K562 (cell line): ENCODE measurements at regions not wholly inside any gene's neighbourhood (a gene's known extent, or its start where the extent isn't known, plus 50 kb on each side); places are given as distances from the start of the nearest gene placed in this dataset.

ENCODE experiments used
- BACH1 ChIP-seq: fragments of 200-800 bp; sonication (Bioruptor generic); IDR thresholded peaks from 2 replicates; pipeline ENCODE4 v1.6.1; 2016; ENCODE audit warnings: missing genetic modification characterization, missing compliant biosample characterization
- CBFA2T3 ChIP-seq: fragments of 450-650 bp; IDR thresholded peaks from 2 replicates; pipeline ENCODE4 v1.6.1; 2017
- CCNT2 ChIP-seq: IDR thresholded peaks from 2 replicates; pipeline ENCODE4 v1.6.1; 2011; ENCODE audit warnings: borderline replicate concordance, low read depth, mild to moderate bottlenecking, moderate library complexity, mixed read lengths, low read length; ENCODE audit not compliant: insufficient read length; ENCODE audit errors: extremely low read depth
- ETV5 ChIP-seq: sonication (generic); formaldehyde crosslinking; IDR thresholded peaks from 2 replicates; pipeline ENCODE4 v1.4.0; 2020; ENCODE audit warnings: low read depth, mild to moderate bottlenecking, missing genetic modification reagents
- FOXA1 ChIP-seq: fragments of 450-650 bp; IDR thresholded peaks from 2 replicates; pipeline ENCODE4 v1.6.1; 2016; ENCODE audit warnings: mild to moderate bottlenecking, borderline replicate concordance
- HINFP ChIP-seq: fragments of 450-650 bp; conservative IDR thresholded peaks from 2 replicates; pipeline ENCODE4 v1.6.1; 2016; ENCODE audit warnings: missing genetic modification characterization, low read depth, mild to moderate bottlenecking, control low read depth, missing compliant biosample characterization
- NFRKB ChIP-seq: fragments of 450-650 bp; IDR thresholded peaks from 2 replicates; pipeline ENCODE4 v1.6.1; 2016; ENCODE audit warnings: low read depth
- NR4A1 ChIP-seq, 2 experiments: fragments of 250-450 bp in 1 of 2; fragments of 450-650 bp in 1 of 2; sonication (Bioruptor Pico) in 1 of 2; IDR thresholded peaks; 2 replicates each; pipeline versions ENCODE4 v1.4.0 to v1.6.1; 2016 to 2020; ENCODE audit warnings: mild to moderate bottlenecking in 2 of 2, missing compliant biosample characterization in 1 of 2, missing genetic modification characterization in 1 of 2, moderate library complexity in 1 of 2
- POLR2B ChIP-seq: fragments of 450-650 bp; IDR thresholded peaks from 2 replicates; pipeline ENCODE4 v1.6.1; 2018; ENCODE audit warnings: low read depth; ENCODE audit not compliant: partially characterized antibody
- SIX5 ChIP-seq, 2 experiments: IDR thresholded peaks; 2 replicates each; pipeline ENCODE4 v1.6.1; 2011; ENCODE audit warnings: low read length in 2 of 2, borderline replicate concordance in 1 of 2, low read depth in 1 of 2, mild to moderate bottlenecking in 1 of 2, moderate library complexity in 1 of 2; ENCODE audit not compliant: insufficient read depth in 1 of 2
- TOE1 ChIP-seq, 2 experiments: fragments of 450-650 bp in 1 of 2; sonication (generic) in 1 of 2; formaldehyde crosslinking in 1 of 2; IDR thresholded peaks; 2 replicates each; pipeline versions ENCODE4 v1.7.1 to v1.8.0; 2016 to 2022; ENCODE audit warnings: borderline replicate concordance in 2 of 2, mild to moderate bottlenecking in 2 of 2, antibody characterized with exemption in 1 of 2, inconsistent platforms in 1 of 2, low read depth in 1 of 2, missing genetic modification reagents in 1 of 2, moderate library complexity in 1 of 2
- WHSC1 ChIP-seq: IDR thresholded peaks from one replicate; pipeline ENCODE4 v1.6.1; 2012; ENCODE audit warnings: low read length, control low read depth, inconsistent platforms
- ZFX ChIP-seq: sonication (generic); formaldehyde crosslinking; IDR thresholded peaks from 2 replicates; pipeline ENCODE4 v1.8.0; 2022; ENCODE audit warnings: mild to moderate bottlenecking, missing genetic modification reagents, moderate library complexity
- ZNF3 ChIP-seq: fragments of 250-450 bp; sonication (Bioruptor Pico); IDR thresholded peaks from 2 replicates; pipeline ENCODE4 v1.5.0; 2021; ENCODE audit warnings: mild to moderate bottlenecking, moderate library complexity
- TF ChIP-seq, protein P1 (sequence below): fragments of 450-650 bp; formaldehyde crosslinking; IDR thresholded peaks from 2 replicates; pipeline ENCODE4 v1.4.0; 2022; ENCODE audit warnings: mild to moderate bottlenecking, moderate library complexity
- TF ChIP-seq, protein P2 (sequence below): sonication (generic); formaldehyde crosslinking; IDR thresholded peaks from 2 replicates; pipeline ENCODE4 v1.8.1; 2023; ENCODE audit warnings: missing genetic modification reagents, mild to moderate bottlenecking, borderline replicate concordance

DNA sequence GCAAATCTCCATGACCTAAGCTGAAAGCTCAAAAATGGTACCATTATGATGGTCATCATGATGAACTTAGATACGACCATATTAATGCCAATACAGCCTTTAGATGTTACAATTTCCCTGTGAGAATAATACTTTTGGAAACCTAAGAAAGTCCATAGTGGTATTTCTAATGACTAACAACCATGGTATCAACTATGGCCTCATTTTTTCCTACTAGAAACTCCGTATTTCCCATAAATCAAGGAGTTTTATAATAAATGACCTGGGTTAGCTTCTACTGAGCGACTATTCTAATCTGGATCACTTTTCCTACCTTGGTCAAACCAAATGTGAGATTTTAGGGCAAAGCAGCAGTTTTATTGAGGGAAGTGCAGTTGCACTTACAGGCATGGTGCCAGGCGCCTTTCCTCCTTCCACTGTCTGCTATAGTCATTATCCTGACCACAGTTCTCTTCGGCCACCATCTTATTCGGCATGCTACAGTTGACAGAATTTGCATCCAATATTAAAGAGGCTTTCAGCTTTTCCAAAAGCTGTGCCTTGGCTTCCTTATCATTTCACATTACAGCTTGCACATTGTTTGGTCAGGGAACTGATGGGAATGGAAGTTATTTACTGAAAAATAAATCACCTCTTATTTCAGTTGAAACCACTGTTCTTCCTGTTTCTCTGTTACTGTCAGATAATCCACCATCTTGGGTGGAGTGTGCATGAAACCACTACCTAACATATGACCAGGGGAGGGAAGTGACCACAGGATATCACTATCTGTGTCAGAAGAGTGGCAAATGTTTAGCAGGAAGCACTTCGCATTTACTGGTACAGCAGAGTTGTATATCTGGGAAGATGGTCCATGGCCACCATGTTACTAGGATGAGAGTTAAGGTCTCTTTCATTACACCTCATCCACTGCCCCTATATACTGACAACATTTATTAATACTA lies 74.5 kb upstream of the PICALM start (continued):
- TF ChIP-seq NR4A1 (CRISPR knock-in tag; IDR thresholded peaks at IDR 0.05): no peak
- TF ChIP-seq NR4A1 (tag; IDR thresholded peaks at IDR 0.05): peak; percentile 88
- no peak for TF ChIP-seq WHSC1
- peak; percentile 46; the same call in 1 of the 2 replicates for TF ChIP-seq TOE1 (IDR thresholded peaks at IDR 0.05; ENCODE audit: borderline replicate concordance)
- TF ChIP-seq TOE1 (CRISPR knock-in tag; IDR thresholded peaks at IDR 0.05; ENCODE audit: borderline replicate concordance, low read depth): no peak
- TF ChIP-seq ZFX (CRISPR knock-in tag): no peak
- TF ChIP-seq HINFP (tag): peak; percentile 45; the same call in 1 of the 2 replicates
- TF ChIP-seq FOXA1: 0 out of 2 replicates have a peak, but pooled peaks have one; percentile 51
- TF ChIP-seq SIX5 (IDR thresholded peaks at IDR 0.05; ENCODE audit: borderline replicate concordance in 1 of 2, insufficient read depth in 1 of 2, low read depth in 1 of 2, low read length in 2 of 2): no peak
- peak; percentile 96 for TF ChIP-seq ETV5
- TF ChIP-seq ZNF3 (CRISPR knock-in tag): no peak
- no peak for TF ChIP-seq POLR2B
- TF ChIP-seq, protein P1, sequence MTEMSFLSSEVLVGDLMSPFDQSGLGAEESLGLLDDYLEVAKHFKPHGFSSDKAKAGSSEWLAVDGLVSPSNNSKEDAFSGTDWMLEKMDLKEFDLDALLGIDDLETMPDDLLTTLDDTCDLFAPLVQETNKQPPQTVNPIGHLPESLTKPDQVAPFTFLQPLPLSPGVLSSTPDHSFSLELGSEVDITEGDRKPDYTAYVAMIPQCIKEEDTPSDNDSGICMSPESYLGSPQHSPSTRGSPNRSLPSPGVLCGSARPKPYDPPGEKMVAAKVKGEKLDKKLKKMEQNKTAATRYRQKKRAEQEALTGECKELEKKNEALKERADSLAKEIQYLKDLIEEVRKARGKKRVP: 0 out of 2 replicates have a peak, but pooled peaks have one; percentile 18
- peak; percentile 81; the same call in 1 of the 2 replicates for TF ChIP-seq BACH1 (tag)
- peak; percentile 95 for TF ChIP-seq NFRKB
- TF ChIP-seq, protein P2, sequence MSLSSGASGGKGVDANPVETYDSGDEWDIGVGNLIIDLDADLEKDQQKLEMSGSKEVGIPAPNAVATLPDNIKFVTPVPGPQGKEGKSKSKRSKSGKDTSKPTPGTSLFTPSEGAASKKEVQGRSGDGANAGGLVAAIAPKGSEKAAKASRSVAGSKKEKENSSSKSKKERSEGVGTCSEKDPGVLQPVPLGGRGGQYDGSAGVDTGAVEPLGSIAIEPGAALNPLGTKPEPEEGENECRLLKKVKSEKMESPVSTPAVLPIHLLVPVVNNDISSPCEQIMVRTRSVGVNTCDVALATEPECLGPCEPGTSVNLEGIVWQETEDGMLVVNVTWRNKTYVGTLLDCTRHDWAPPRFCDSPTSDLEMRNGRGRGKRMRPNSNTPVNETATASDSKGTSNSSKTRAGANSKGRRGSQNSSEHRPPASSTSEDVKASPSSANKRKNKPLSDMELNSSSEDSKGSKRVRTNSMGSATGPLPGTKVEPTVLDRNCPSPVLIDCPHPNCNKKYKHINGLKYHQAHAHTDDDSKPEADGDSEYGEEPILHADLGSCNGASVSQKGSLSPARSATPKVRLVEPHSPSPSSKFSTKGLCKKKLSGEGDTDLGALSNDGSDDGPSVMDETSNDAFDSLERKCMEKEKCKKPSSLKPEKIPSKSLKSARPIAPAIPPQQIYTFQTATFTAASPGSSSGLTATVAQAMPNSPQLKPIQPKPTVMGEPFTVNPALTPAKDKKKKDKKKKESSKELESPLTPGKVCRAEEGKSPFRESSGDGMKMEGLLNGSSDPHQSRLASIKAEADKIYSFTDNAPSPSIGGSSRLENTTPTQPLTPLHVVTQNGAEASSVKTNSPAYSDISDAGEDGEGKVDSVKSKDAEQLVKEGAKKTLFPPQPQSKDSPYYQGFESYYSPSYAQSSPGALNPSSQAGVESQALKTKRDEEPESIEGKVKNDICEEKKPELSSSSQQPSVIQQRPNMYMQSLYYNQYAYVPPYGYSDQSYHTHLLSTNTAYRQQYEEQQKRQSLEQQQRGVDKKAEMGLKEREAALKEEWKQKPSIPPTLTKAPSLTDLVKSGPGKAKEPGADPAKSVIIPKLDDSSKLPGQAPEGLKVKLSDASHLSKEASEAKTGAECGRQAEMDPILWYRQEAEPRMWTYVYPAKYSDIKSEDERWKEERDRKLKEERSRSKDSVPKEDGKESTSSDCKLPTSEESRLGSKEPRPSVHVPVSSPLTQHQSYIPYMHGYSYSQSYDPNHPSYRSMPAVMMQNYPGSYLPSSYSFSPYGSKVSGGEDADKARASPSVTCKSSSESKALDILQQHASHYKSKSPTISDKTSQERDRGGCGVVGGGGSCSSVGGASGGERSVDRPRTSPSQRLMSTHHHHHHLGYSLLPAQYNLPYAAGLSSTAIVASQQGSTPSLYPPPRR (CRISPR knock-in tag): no peak
- TF ChIP-seq CBFA2T3: peak; percentile 97
- peak; percentile 90 for TF ChIP-seq CCNT2
